GM18519 (cell line): ENCODE measurements at regions not wholly inside any gene's neighbourhood (a gene's known extent, or its start where the extent isn't known, plus 50 kb on each side); places are given as distances from the start of the nearest gene placed in this dataset.

Experiments used
- ATAC-seq: cut with Tn5 transposase; IDR thresholded peaks from one replicate; pipeline ENCODE4 v1.9.1; 2021; ENCODE audit warnings: mild to moderate bottlenecking, moderate library complexity; ENCODE audit not compliant: unreplicated experiment, low FRiP score

- peak; percentile 40 for ATAC-seq
Observed at GRCh38 chr3:111338059-111338698, 203.8 kb upstream of the CD96 start.

- ATAC-seq, result no peak
Observed at GRCh38 chr3:111339017-111339416, 203.0 kb upstream of the CD96 start.

- ATAC-seq, result no peak
Observed at GRCh38 chr3:111351334-111351733, 190.7 kb upstream of the CD96 start.

- ATAC-seq, result no peak
Observed at GRCh38 chr3:111352585-111352984, 189.4 kb upstream of the CD96 start.

GRCh38 chr3:111359261-111360030 is 182.6 kb upstream of the CD96 start:
- ATAC-seq, result no peak

GRCh38 chr3:111362381-111363009 is 179.5 kb upstream of the CD96 start:
- ATAC-seq, result no peak

- no peak for ATAC-seq
Observed at GRCh38 chr3:111366515-111366914, 175.5 kb upstream of the CD96 start.

GRCh38 chr3:111368056-111368455 is 173.9 kb upstream of the CD96 start:
- ATAC-seq, result no peak

GRCh38 chr3:111369958-111370357 is 172.0 kb upstream of the CD96 start:
- no peak for ATAC-seq

- no peak for ATAC-seq
Observed at GRCh38 chr3:111373239-111373638, 168.8 kb upstream of the CD96 start.

GRCh38 chr3:111373861-111374260 is 168.1 kb upstream of the CD96 start:
- no peak for ATAC-seq

- no peak for ATAC-seq
Observed at GRCh38 chr3:111385971-111386495, 156.0 kb upstream of the CD96 start.

- ATAC-seq, result no peak
Observed at GRCh38 chr3:111392894-111393398, 149.1 kb upstream of the CD96 start.

- ATAC-seq, result no peak
Observed at GRCh38 chr3:111412656-111413055, 129.3 kb upstream of the CD96 start.

- no peak for ATAC-seq
Observed at GRCh38 chr3:111414531-111414930, 127.5 kb upstream of the CD96 start.

- ATAC-seq, result no peak
Observed at GRCh38 chr3:111415018-111415417, 127.0 kb upstream of the CD96 start.

GRCh38 chr3:111418391-111418790 is 123.6 kb upstream of the CD96 start:
- no peak for ATAC-seq

- no peak for ATAC-seq
Observed at GRCh38 chr3:111428301-111428700, 113.7 kb upstream of the CD96 start.

GRCh38 chr3:111434941-111435622 is 106.9 kb upstream of the CD96 start:
- no peak for ATAC-seq

GRCh38 chr3:111438283-111438682 is 103.7 kb upstream of the CD96 start:
- no peak for ATAC-seq

- no peak for ATAC-seq
Observed at GRCh38 chr3:111454551-111454950, 87.4 kb upstream of the CD96 start.
